ENCODE measurements at regions not wholly inside any gene's neighbourhood (a gene's known extent, or its start where the extent isn't known, plus 50 kb on each side); places are given as distances from the start of the nearest gene placed in this dataset.
"Not testable (repeated sequence)": the region's sequence is repeated elsewhere in the genome, so short reads cannot be mapped to it uniquely, and the experiment has no call there.

DNA sequence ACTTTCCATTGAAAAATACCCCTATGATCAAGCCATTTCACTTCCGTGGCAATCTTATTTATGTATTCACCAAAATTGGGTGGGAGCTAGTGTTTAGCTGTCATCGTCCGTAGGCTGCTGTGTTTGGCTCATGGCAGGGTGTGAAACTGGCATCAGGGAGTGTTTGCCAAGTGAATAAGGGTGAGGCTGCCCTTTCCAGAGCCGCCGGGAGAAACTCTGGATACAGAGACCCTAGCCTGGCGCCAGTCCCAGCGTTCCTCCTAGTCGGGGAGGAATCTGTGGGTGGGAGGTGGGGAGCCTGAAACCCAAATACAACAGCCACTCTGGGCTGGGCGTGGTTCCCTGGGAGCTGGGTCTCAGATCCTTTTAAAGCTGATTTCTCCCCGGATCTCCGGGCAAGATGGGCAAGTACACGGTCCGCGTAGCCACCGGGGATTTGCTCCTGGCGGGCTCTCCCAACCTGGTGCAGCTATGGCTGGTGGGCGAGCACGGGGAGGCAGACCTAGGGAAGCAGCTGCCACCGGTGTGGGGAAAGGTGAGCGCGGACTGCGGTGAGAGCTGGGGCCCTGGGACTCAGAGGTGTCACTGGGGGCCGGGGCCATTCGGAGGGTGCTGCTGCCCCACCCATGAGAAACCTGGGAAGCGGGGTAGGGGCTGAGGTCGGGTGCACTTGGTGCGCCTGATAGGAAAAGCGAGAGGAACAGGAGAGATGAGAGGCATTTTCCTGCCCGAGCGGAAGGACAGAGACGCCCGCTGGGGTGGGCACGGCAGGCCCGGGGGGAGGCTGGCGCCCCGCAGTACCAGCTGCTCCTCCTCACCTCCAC is 62.1 kb upstream of the TEKT1 start:
- DNase-seq (ENCODE audit: low read depth) = no peak

- DNase-seq (ENCODE audit: low read depth) = no peak
Observed at GRCh38 chr17:6894206-6894528, 62.6 kb upstream of the TEKT1 start.

GRCh38 chr17:6901086-6901485 is 69.6 kb upstream of the TEKT1 start:
- DNase-seq (ENCODE audit: low read depth) = no peak

GRCh38 chr17:6903326-6903900 is 71.9 kb upstream of the TEKT1 start:
- no peak for DNase-seq (ENCODE audit: low read depth)

DNA sequence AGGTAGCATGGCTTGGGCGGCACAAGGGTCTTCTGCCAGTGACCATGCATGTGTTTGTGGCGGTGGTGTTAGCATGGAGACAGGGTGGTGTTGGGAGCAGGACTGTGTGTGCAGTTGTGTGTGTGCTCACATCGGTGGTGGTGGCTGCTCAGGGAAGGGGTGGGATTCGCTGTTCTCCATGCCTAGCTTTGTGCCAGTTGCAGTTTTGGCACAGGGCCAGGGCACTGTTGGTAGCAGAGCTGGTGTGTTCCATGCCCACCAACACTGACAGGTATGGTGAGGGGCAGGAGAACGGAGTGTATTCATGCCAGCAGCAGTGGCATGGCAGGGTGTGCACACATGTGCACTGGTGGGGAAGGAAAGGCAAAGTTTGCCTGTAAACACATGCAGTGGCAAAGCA is 77.3 kb upstream of the TEKT1 start:
- DNase-seq (ENCODE audit: low read depth) = no peak

DNA sequence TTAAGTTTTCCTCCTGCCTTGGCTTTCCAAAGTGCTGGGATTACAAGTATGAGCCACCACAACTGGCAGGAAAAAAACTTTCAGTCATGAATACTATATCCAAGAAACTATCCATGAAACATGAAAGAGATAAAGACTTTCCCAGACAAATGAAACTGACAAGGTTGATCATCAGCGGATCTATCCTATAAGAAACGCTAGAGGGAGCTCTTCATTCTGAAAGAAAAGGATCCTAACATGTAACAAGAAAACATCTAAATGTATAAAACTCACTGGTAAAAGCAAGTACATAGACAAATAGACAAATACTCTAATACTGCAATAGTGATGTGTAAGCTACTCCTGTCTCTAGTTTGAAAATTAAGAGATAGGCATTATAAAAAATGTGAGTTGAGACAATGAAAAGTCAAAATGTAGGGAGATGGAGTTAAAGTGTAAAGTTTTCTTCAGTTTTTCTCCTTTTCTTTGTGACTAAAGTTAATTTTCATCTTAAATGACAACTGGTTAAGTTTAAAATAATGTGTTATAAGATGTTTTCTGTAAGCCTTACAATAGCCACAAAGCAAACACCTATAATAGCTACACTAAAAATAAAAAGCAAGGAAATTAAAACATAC is 79.6 kb upstream of the TEKT1 start:
- DNase-seq (ENCODE audit: low read depth) = no peak

GRCh38 chr17:6912110-6913051 is 80.9 kb upstream of the TEKT1 start:
- DNase-seq (ENCODE audit: low read depth) = no peak

GRCh38 chr17:6913608-6914443 is 82.0 kb upstream of the ALOX12 start:
- DNase-seq (ENCODE audit: low read depth) = peak; percentile 76

DNA sequence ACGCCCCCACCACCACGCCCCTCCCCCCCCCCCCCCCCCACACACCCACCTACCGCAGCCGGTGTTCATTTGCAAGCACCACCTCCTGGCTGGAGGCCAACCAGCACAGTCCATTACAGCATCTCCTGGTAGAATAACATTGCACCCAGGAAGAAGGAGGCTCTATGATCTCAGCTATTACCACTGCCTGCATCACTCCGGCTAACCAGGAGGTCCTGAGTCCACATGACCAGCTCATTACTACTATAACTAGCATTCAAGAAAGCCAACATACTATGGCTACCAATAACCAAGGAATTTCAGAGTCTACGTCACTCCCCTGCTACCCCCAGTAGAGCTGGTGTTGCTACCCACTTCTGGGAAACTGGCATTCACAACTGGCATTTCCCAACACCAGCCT is 81.1 kb upstream of the ALOX12 start:
- no peak for DNase-seq (ENCODE audit: low read depth)

GRCh38 chr17:6915620-6916019 is 80.2 kb upstream of the ALOX12 start:
- DNase-seq (ENCODE audit: low read depth) = no peak

DNA sequence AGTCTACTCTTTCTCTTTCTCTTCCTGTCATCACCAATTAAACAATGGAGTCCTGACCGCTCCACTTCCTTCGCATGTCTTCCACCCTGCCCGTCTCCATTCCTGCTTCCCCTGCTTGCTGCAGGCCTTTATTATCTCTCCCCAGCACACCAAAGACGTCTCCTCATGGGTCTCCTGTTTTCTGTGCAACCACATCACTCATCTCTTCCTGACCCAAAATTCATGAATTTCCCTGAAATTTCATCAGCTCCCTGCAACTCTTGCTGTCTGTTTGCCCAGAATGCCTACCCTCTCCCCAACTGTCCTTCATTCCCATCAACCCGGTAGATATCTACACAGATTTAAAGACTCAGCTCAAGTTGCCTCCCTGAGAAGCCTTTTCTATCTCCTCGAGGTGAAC is 76.7 kb upstream of the ALOX12 start:
- DNase-seq (ENCODE audit: low read depth) = no peak

GRCh38 chr17:6923385-6923784 is 72.5 kb upstream of the ALOX12 start:
- no peak for DNase-seq (ENCODE audit: low read depth)

GRCh38 chr17:6924208-6924607 is 71.6 kb upstream of the ALOX12 start:
- DNase-seq (ENCODE audit: low read depth) = no peak

DNA sequence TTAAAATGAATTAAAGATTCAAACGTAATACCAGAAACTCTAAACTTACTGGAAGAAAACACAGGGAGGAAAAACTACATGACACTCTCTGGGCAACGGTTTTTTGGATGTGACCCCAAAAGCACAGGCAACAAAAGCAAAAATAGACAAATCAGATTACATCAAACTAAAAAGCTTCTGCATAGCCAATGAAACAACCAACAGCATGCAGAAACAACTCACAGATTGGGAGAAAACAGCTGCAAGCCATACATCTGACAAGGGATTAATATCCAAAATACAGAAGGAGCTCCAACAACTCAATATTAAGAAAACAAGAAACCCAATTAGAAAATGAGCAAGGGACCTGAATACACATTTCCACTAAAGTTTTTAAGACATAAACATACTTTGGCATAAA is 69.2 kb upstream of the ALOX12 start:
- DNase-seq (ENCODE audit: low read depth) = no peak

GRCh38 chr17:6927290-6928126 is 68.3 kb upstream of the ALOX12 start:
- no peak for DNase-seq (ENCODE audit: low read depth)

- DNase-seq (ENCODE audit: low read depth) = no peak
Observed at GRCh38 chr17:6928193-6928592, 67.7 kb upstream of the ALOX12 start.

DNA sequence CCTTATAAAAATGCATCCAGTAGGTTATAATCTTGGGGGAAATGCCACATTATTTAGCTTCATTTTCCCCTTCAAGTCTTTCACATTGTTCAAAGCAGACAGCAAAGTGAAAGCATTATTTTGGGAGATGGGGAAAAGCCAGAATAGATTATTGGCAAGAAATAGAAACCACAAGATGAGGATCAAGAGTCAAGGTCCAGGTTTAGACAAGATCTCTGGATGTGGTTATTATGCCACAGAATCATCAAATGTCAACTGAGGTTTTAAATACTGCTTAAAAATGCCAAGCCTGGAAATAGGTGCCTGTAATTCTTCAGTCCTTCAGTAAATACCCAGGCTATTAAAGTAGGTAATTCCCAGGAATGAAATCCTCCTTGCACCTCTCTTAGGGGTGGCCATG is 65.1 kb upstream of the ALOX12 start:
- no peak for DNase-seq (ENCODE audit: low read depth)

DNA sequence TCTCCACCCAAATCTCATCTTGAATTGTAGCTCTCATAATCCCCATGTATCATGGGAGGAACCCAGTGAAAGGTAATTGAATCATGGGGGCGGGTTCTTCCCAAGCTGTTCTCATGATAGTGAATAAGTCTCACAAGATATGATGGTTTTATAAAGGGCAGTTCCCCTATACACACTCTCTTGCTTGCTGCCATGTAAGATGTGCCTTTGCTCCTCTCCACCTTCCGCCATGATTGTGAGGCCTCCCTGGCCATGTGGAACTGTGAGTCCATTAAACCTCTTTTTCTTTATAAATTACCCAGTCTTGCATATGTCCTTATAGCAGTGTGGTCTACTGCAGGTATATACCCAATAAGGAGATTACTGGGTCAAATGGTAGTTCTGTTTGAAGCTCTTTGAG is 61.3 kb upstream of the ALOX12 start:
- not testable (repeated sequence) for DNase-seq (ENCODE audit: low read depth)

GRCh38 chr17:6936370-6937028 is 59.4 kb upstream of the ALOX12 start:
- DNase-seq (ENCODE audit: low read depth) = no peak

DNA sequence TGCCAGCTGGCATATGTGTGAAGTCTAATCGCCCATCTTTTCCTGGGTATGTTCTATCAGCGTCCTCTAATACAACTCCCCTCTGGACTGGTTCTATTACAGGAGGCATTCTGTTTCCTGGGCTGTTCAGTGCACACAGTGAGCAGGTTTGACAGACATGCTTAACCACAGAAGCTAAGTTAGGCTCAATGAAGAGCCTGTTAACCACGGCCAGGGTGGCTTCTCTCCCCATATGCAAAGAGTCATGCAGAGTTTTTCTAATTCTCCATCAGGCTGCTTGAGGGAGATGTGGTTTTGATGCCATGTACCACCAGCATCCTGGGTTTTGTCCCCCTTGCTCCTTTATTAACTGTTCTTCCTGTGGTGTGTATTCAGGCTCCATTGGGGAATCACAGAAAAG is 57.2 kb upstream of the ALOX12 start:
- DNase-seq (ENCODE audit: low read depth) = no peak

Data from stimulated activated CD8-positive, alpha-beta memory T cell treated with anti-CD3 and anti-CD28 coated beads, Interleukin-7, amount 100 ng/mL, for 24 hours (primary cell).